Psoas muscle (tissue), 7 donors: ENCODE measurements at regions not wholly inside any gene's neighbourhood (a gene's known extent, or its start where the extent isn't known, plus 50 kb on each side); places are given as distances from the start of the nearest gene placed in this dataset.

Source experiments
- ATAC-seq, 4 donors: fragments of 200-7000 bp; cut with Tn5 transposase; one replicate each; pipeline ENCODE4 v1.9.1; 2020; ENCODE audit warnings: moderate library complexity in 3 of 4, mild to moderate bottlenecking in 2 of 4
- DNase-seq, 2 donors: peaks; one replicate each; pipeline ENCODE4 v3.0.0-alpha.2; 2020
- H3K27ac ChIP-seq: fragments of 200-600 bp; one replicate; pipeline ENCODE4 v1.8.0; 2022
- H3K27me3 ChIP-seq, 3 donors: fragments of 200-600 bp in 1 of 3; one replicate each; pipeline versions ENCODE4 v1.6.1 to v1.8.0; 2013 to 2022; ENCODE audit warnings: low read length in 2 of 3, mild to moderate bottlenecking in 2 of 3, moderate library complexity in 1 of 3; ENCODE audit not compliant: insufficient read depth in 3 of 3
- H3K36me3 ChIP-seq, 2 donors: fragments of 200-600 bp in 1 of 2; one replicate each; pipeline versions ENCODE4 v1.6.1 to v1.8.0; 2013 to 2022; ENCODE audit warnings: low read depth in 1 of 2, mild to moderate bottlenecking in 1 of 2, moderate library complexity in 1 of 2; ENCODE audit not compliant: insufficient read depth in 1 of 2
- H3K4me1 ChIP-seq: fragments of 200-600 bp; one replicate; pipeline ENCODE4 v1.8.0; 2022
- H3K4me3 ChIP-seq: fragments of 200-600 bp; one replicate; pipeline ENCODE4 v1.8.0; 2022; ENCODE audit warnings: mild to moderate bottlenecking
- H3K9me3 ChIP-seq: fragments of 200-600 bp; one replicate; pipeline ENCODE4 v1.8.0; 2022
- WGBS, 3 donors: extraction: QIAGEN DNeasy Blood & Tissue Kit; methylation state at CpG; one replicate each; pipeline versions ENCODE4 v1.1.6 to v1.1.7; 2013; 5-methylcytosine and 5-hydroxymethylcytosine counted together
- intact Hi-C, 2 donors: fragments of 100-400 bp; cut with DNase I; formaldehyde crosslinking; loops; one replicate each; pipeline versions ENCODE4 v1.11.0 to v1.14.2; 2022
- TF ChIP-seq, protein P1 (sequence below): fragments of 200-600 bp; IDR thresholded peaks from one replicate; pipeline ENCODE4 v1.8.0; 2022; ENCODE audit warnings: antibody characterized with exemption
- donor health status: healthy with polysubstance abuse.
- donor health status: DM: no; HTN: no; CAD: no; lungs with moderate emphysema.
- donor health status: Bipolar disorder and iron deficiency.
- donor health status: healthy.
- donor health status: DM: yes; HTN: yes; CAD: no.
- donor health status: DM: no; HTN: no; CAD: no.
- donor health status: DM: yes; HTN: yes; CAD: no.

- Histone ChIP-seq H3K27me3 (no peaks in the 10 kb centered on the region), H3K9me3 (no peaks in the 10 kb centered on the region), H3K27ac (no peak overlapping the region), H3K4me1 (no peaks in the 10 kb centered on the region), H3K4me3 (no peak overlapping the region), H3K36me3 (no peaks in the 10 kb centered on the region)
- DNase-seq (no peak), ATAC-seq (no peak)
- TF ChIP-seq, protein P1, sequence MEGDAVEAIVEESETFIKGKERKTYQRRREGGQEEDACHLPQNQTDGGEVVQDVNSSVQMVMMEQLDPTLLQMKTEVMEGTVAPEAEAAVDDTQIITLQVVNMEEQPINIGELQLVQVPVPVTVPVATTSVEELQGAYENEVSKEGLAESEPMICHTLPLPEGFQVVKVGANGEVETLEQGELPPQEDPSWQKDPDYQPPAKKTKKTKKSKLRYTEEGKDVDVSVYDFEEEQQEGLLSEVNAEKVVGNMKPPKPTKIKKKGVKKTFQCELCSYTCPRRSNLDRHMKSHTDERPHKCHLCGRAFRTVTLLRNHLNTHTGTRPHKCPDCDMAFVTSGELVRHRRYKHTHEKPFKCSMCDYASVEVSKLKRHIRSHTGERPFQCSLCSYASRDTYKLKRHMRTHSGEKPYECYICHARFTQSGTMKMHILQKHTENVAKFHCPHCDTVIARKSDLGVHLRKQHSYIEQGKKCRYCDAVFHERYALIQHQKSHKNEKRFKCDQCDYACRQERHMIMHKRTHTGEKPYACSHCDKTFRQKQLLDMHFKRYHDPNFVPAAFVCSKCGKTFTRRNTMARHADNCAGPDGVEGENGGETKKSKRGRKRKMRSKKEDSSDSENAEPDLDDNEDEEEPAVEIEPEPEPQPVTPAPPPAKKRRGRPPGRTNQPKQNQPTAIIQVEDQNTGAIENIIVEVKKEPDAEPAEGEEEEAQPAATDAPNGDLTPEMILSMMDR, result no peak
- 91 to 93% (median 93%) methylated on average over 2 of the region's 2 CpGs for WGBS, 3 donors
- intact Hi-C loops, result no loop called here
Observed at GRCh38 chr10:36788152-36788551, 337.2 kb upstream of the ANKRD30A start.

DNA sequence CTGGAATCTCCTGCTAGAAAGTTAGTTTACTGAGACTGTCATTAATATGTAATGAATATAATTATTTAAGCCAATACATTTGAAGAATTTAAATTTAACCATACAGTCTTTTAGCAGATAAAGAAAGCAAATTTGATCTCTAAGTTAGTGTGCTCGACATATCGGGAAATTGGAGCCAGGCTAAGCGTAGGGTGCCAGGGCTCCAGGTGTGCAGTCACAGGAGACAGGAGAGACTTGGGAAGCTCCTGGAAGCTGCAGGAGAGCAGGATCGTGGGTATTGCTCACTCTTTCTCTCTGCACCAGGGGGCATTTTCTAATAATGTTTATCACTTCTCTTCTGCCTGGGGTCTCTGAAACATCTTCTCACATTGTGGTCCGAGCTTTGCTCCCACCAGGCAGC lies 342.0 kb upstream of the ANKRD30A start:
- WGBS, 3 donors, result 75 to 78% (median 76%) methylated on average over 5 of the region's 5 CpGs
- H3K9me3 ChIP-seq, result no peaks in the 10 kb centered on the region
- no peak overlapping the region for H3K27ac ChIP-seq
- no peaks in the 10 kb centered on the region for H3K27me3 ChIP-seq
- DNase-seq, result no peak
- intact Hi-C loops, result no loop called here
- no peaks in the 10 kb centered on the region for H3K36me3 ChIP-seq
- TF ChIP-seq, protein P1, result no peak
- H3K4me1 ChIP-seq, result no peaks in the 10 kb centered on the region
- no peak overlapping the region for H3K4me3 ChIP-seq
- ATAC-seq, result no peak

- no peaks in the 10 kb centered on the region for H3K27me3 ChIP-seq
- H3K4me3 ChIP-seq, result no peak overlapping the region
- DNase-seq, result no peak
- no peaks in the 10 kb centered on the region for H3K9me3 ChIP-seq
- no peaks in the 10 kb centered on the region for H3K4me1 ChIP-seq
- no peak overlapping the region for H3K27ac ChIP-seq
- no peaks in the 10 kb centered on the region for H3K36me3 ChIP-seq
- WGBS, 3 donors, result 70 to 85% (median 84%) methylated on average over 5 of the region's 5 CpGs
- intact Hi-C loops, result no loop called here
- ATAC-seq, result no peak
- TF ChIP-seq, protein P1, result no peak
Observed at GRCh38 chr10:36781570-36781969, 343.8 kb upstream of the ANKRD30A start.

- WGBS, 3 donors, result 76 to 83% (median 76%) methylated on average over 6 of the region's 6 CpGs
- Histone ChIP-seq H3K36me3 (no peaks in the 10 kb centered on the region), H3K27ac (no peak overlapping the region), H3K4me3 (no peak overlapping the region), H3K27me3 (no peaks in the 10 kb centered on the region), H3K9me3 (no peaks in the 10 kb centered on the region), H3K4me1 (no peaks in the 10 kb centered on the region)
- TF ChIP-seq, protein P1, result no peak
- intact Hi-C loops, result no loop called here
- ATAC-seq (no peak), DNase-seq (no peak)
Observed at GRCh38 chr10:36780158-36780557, 345.2 kb upstream of the ANKRD30A start.

DNA sequence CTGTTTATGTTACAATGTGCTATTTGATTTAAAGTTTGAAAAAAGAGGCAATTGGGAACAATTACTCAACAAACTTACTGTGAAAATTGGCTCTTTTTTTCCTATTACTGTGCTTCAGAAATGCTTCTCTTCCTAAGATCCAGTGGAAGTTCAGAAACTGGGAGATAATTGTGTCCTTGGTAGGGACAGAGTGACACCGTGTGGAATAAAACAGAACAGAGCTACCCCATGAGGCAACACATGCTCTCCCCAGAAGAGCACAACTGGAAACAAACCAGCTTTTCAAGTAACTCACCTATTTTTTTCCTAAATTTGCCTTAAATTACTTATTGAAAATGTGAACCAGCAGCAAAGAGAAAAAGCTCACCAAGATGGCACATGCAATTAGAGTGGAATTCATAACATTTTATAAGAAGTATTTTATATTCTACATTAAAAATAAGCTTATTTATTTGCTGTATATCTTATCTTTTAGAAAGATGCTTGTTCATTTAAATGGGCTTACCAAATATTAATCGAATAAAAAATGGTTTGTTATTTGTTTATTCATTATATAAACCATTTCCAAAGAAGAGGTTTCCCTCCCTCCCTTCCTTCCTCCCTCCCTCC lies 346.1 kb upstream of the ANKRD30A start:
- H3K27ac ChIP-seq, result no peak overlapping the region
- DNase-seq, result no peak
- no peaks in the 10 kb centered on the region for H3K36me3 ChIP-seq
- 8 to 9% (median 9%) methylated on average over 2 of the region's 2 CpGs for WGBS, 3 donors
- TF ChIP-seq, protein P1, result peak; percentile 70
- ATAC-seq, result peak; percentile 64 to 77 (median 68)
- H3K9me3 ChIP-seq, result no peaks in the 10 kb centered on the region
- H3K4me3 ChIP-seq, result no peak overlapping the region
- no peaks in the 10 kb centered on the region for H3K27me3 ChIP-seq
- no peaks in the 10 kb centered on the region for H3K4me1 ChIP-seq
- intact Hi-C loops, result loop anchor here (2.0 kb wide), 1 partner anchor 1145 kb away; no protein-coding TSS in a partner anchor
